ENCODE measurements at regions not wholly inside any gene's neighbourhood (a gene's known extent, or its start where the extent isn't known, plus 50 kb on each side); places are given as distances from the start of the nearest gene placed in this dataset.

GRCh38 chr15:55031727-55032126 is 165.0 kb downstream of the RSL24D1 start:
- TF ChIP-seq ZNF768 (CRISPR knock-in tag; IDR thresholded peaks at IDR 0.05): no peak
- no peak for TF ChIP-seq ZNF274 (CRISPR knock-in tag; IDR thresholded peaks at IDR 0.05)
- TF ChIP-seq RFXANK (CRISPR knock-in tag; IDR thresholded peaks at IDR 0.05): no peak
- TF ChIP-seq BCL6 (CRISPR knock-in tag; IDR thresholded peaks at IDR 0.05): no peak
- TF ChIP-seq KDM5B (CRISPR knock-in tag; IDR thresholded peaks at IDR 0.05; ENCODE audit: borderline replicate concordance): no peak
- no peak for TF ChIP-seq CEBPB (IDR thresholded peaks at IDR 0.05; ENCODE audit: borderline replicate concordance, low read depth, low read length)
- TF ChIP-seq IKZF4 (CRISPR knock-in tag; IDR thresholded peaks at IDR 0.05; ENCODE audit: borderline replicate concordance, low read depth, not compliant biosample characterization): no peak
- TF ChIP-seq ZBTB7A (CRISPR knock-in tag; IDR thresholded peaks at IDR 0.05): no peak
- TF ChIP-seq NFE2L2 (IDR thresholded peaks at IDR 0.05; ENCODE audit: low read length): no peak
- no peak for TF ChIP-seq PHF8 (CRISPR knock-in tag; IDR thresholded peaks at IDR 0.05)
- no peak for TF ChIP-seq E2F1 (CRISPR knock-in tag; IDR thresholded peaks at IDR 0.05)
- TF ChIP-seq MTA1 (CRISPR knock-in tag; IDR thresholded peaks at IDR 0.05; ENCODE audit: borderline replicate concordance): no peak
- no peak for TF ChIP-seq ZSCAN30 (CRISPR knock-in tag; IDR thresholded peaks at IDR 0.05)
- TF ChIP-seq ZNF142 (CRISPR knock-in tag; IDR thresholded peaks at IDR 0.05): no peak

Measured in HepG2 (cell line).